ENCODE measurements at regions not wholly inside any gene's neighbourhood (a gene's known extent, or its start where the extent isn't known, plus 50 kb on each side); places are given as distances from the start of the nearest gene placed in this dataset.

- no peaks in the 10 kb centered on the region for H3F3A ChIP-seq (ENCODE audit: insufficient read depth, low read length, poor library complexity, severe bottlenecking)
- TF ChIP-seq TAF1 (IDR thresholded peaks at IDR 0.05; ENCODE audit: low read depth) (no peak), CTCF (IDR thresholded peaks at IDR 0.05; ENCODE audit: poor library complexity, severe bottlenecking) (no peak), EZH2 (IDR thresholded peaks at IDR 0.05; ENCODE audit: borderline replicate concordance, insufficient read depth, low read length, poor library complexity, severe bottlenecking) (no peak), POLR2AphosphoS5 (IDR thresholded peaks at IDR 0.05) (no peak), MXI1 (conservative IDR thresholded peaks at IDR 0.05; ENCODE audit: poor library complexity, severe bottlenecking) (no peak), REST (IDR thresholded peaks at IDR 0.05; ENCODE audit: borderline replicate concordance) (no peak), SMC3 (conservative IDR thresholded peaks at IDR 0.05; ENCODE audit: poor library complexity) (no peak), RAD21 (conservative IDR thresholded peaks at IDR 0.05) (no peak), EP300 (conservative IDR thresholded peaks at IDR 0.05; ENCODE audit: poor library complexity, severe bottlenecking) (no peak)
- H3K79me2 ChIP-seq (replicated peaks; ENCODE audit: insufficient read depth, low read length): no peaks in the 10 kb centered on the region
- no peak overlapping the region for H3K4me3 ChIP-seq (ENCODE audit: low read length)
- H3K36me3 ChIP-seq (ENCODE audit: insufficient read depth, low read length): no peaks in the 10 kb centered on the region
- no peak overlapping the region for H3K9ac ChIP-seq (ENCODE audit: low read length)
- H4K20me1 ChIP-seq (ENCODE audit: insufficient read depth): no peaks in the 10 kb centered on the region
- no peaks in the 10 kb centered on the region for H3K27me3 ChIP-seq (ENCODE audit: insufficient read depth, low read depth, low read length)
- no peaks in the 10 kb centered on the region for H3K9me3 ChIP-seq (ENCODE audit: low read length)
- no peak overlapping the region for H2AFZ ChIP-seq (ENCODE audit: low read depth, low read length)
- H3K9me2 ChIP-seq (ENCODE audit: insufficient read depth, low read length): no peaks in the 10 kb centered on the region
- no peak overlapping the region for H3K4me2 ChIP-seq (ENCODE audit: low read length)
- H3K27ac ChIP-seq (ENCODE audit: low read length): no peak overlapping the region
Measured at GRCh38 chr12:60012659-60013058, 416.8 kb downstream of the SLC16A7 start.

- TF ChIP-seq EZH2 (IDR thresholded peaks at IDR 0.05; ENCODE audit: borderline replicate concordance, insufficient read depth, low read length, poor library complexity, severe bottlenecking) (no peak), POLR2AphosphoS5 (IDR thresholded peaks at IDR 0.05) (no peak), MXI1 (conservative IDR thresholded peaks at IDR 0.05; ENCODE audit: poor library complexity, severe bottlenecking) (no peak), TAF1 (IDR thresholded peaks at IDR 0.05; ENCODE audit: low read depth) (no peak), CTCF (IDR thresholded peaks at IDR 0.05; ENCODE audit: poor library complexity, severe bottlenecking) (no peak), RAD21 (conservative IDR thresholded peaks at IDR 0.05) (no peak), SMC3 (conservative IDR thresholded peaks at IDR 0.05; ENCODE audit: poor library complexity) (no peak), EP300 (conservative IDR thresholded peaks at IDR 0.05; ENCODE audit: poor library complexity, severe bottlenecking) (no peak), REST (IDR thresholded peaks at IDR 0.05; ENCODE audit: borderline replicate concordance) (no peak)
- Histone ChIP-seq H3K36me3 (ENCODE audit: insufficient read depth, low read length) (no peaks in the 10 kb centered on the region), H2AFZ (ENCODE audit: low read depth, low read length) (no peak overlapping the region), H4K20me1 (ENCODE audit: insufficient read depth) (no peaks in the 10 kb centered on the region), H3K4me2 (ENCODE audit: low read length) (no peak overlapping the region), H3K4me3 (ENCODE audit: low read length) (no peak overlapping the region), H3K9me3 (ENCODE audit: low read length) (no peaks in the 10 kb centered on the region), H3K79me2 (replicated peaks; ENCODE audit: insufficient read depth, low read length) (no peaks in the 10 kb centered on the region), H3K27me3 (ENCODE audit: insufficient read depth, low read depth, low read length) (no peaks in the 10 kb centered on the region), H3K9ac (ENCODE audit: low read length) (no peak overlapping the region), H3K9me2 (ENCODE audit: insufficient read depth, low read length) (no peaks in the 10 kb centered on the region), H3F3A (ENCODE audit: insufficient read depth, low read length, poor library complexity, severe bottlenecking) (no peaks in the 10 kb centered on the region), H3K27ac (ENCODE audit: low read length) (no peak overlapping the region)
Measured at GRCh38 chr12:60014436-60014835, 418.6 kb downstream of the SLC16A7 start.

Measured in neural cell (in vitro differentiated cells).